CD4-positive, alpha-beta memory T cell (primary cell): ENCODE measurements at regions not wholly inside any gene's neighbourhood (a gene's known extent, or its start where the extent isn't known, plus 50 kb on each side); places are given as distances from the start of the nearest gene placed in this dataset.

Source experiments
- CTCF ChIA-PET: fragments of 350-600 bp; sonication (Branson Sonifier 250); formaldehyde crosslinking; loops from one replicate; lab custom pipeline; 2021; ENCODE audit warnings: inconsistent platforms; ENCODE audit not compliant: partially characterized antibody; lab: Charles Lee
- POLR2A ChIA-PET: fragments of 350-600 bp; sonication (Branson Sonifier 250); formaldehyde crosslinking; loops from one replicate; lab custom pipeline; 2021; ENCODE audit not compliant: partially characterized antibody; lab: Charles Lee
- DNase-seq, 5 donors: peaks; one replicate each; pipeline versions ENCODE4 v3.0.0 to v3.0.0-alpha.2; 2020 to 2022; ENCODE audit warnings: mixed read lengths in 1 of 5
- H3K27ac ChIP-seq: one replicate; pipeline ENCODE4 v1.7.0; 2013; ENCODE audit warnings: low read depth, low read length
- H3K27me3 ChIP-seq: 2 replicates; pipeline ENCODE4 v1.7.0; 2013; ENCODE audit warnings: mild to moderate bottlenecking, low read length, moderate library complexity; ENCODE audit not compliant: insufficient read depth
- H3K36me3 ChIP-seq: 2 replicates; pipeline ENCODE4 v1.7.0; 2013; ENCODE audit warnings: mild to moderate bottlenecking, low read length, moderate library complexity; ENCODE audit not compliant: insufficient read depth
- H3K4me1 ChIP-seq: 2 replicates; pipeline ENCODE4 v1.7.0; 2013; ENCODE audit warnings: mild to moderate bottlenecking, low read length, moderate library complexity; ENCODE audit not compliant: insufficient read depth
- H3K4me3 ChIP-seq, 2 donors: one replicate each; pipeline ENCODE4 v1.7.0; 2013; ENCODE audit warnings: low read length in 2 of 2, mild to moderate bottlenecking in 1 of 2
- H3K9me3 ChIP-seq, 2 donors: one replicate each; pipeline ENCODE4 v1.7.0; 2013; ENCODE audit warnings: low read length in 2 of 2, control low read depth in 1 of 2; ENCODE audit not compliant: control insufficient read depth in 1 of 2
- H3K27ac Mint-ChIP-seq, 7 donors: one replicate each; pipeline ENCODE4 v1.8.0; 2020 to 2021; ENCODE audit warnings: mixed read lengths in 7 of 7, mild to moderate bottlenecking in 6 of 7, inconsistent platforms in 3 of 7, moderate library complexity in 3 of 7
- H3K27me3 Mint-ChIP-seq, 2 donors: one replicate each; pipeline ENCODE4 v1.8.0; 2020 to 2021; ENCODE audit warnings: mixed read lengths in 2 of 2
- H3K36me3 Mint-ChIP-seq, 2 donors: one replicate each; pipeline ENCODE4 v1.8.0; 2020 to 2021; ENCODE audit warnings: mixed read lengths in 2 of 2, inconsistent platforms in 1 of 2, mild to moderate bottlenecking in 1 of 2
- H3K4me1 Mint-ChIP-seq, 4 donors: one replicate each; pipeline ENCODE4 v1.8.0; 2020 to 2021; ENCODE audit warnings: mixed read lengths in 4 of 4, mild to moderate bottlenecking in 1 of 4
- H3K4me3 Mint-ChIP-seq, 8 donors: one replicate each; pipeline ENCODE4 v1.8.0; 2020 to 2021; ENCODE audit warnings: mixed read lengths in 8 of 8, mild to moderate bottlenecking in 7 of 8, moderate library complexity in 6 of 8, inconsistent platforms in 3 of 8
- H3K9me3 Mint-ChIP-seq, 8 donors: one replicate each; pipeline ENCODE4 v1.8.0; 2020 to 2021; ENCODE audit warnings: mixed read lengths in 8 of 8, mild to moderate bottlenecking in 5 of 8, inconsistent platforms in 3 of 8, moderate library complexity in 1 of 8
- intact Hi-C: fragments of 100-400 bp; cut with micrococcal nuclease; formaldehyde crosslinking; loops from one replicate; pipeline ENCODE4 v1.15.1; 2023

GRCh38 chr7:41821521-41822213, 118.8 kb upstream of the INHBA start:
- peaks cover 0 to 3% of the 10 kb centered on the region in 2 donors for H3K27me3 Mint-ChIP-seq
- ChIA-PET POLR2A (no interaction called here), CTCF (no interaction called here)
- DNase-seq, result no peak
- H3K27ac Mint-ChIP-seq, result no peak overlapping the region
- no peaks in the 10 kb centered on the region for H3K4me1 Mint-ChIP-seq
- Histone ChIP-seq H3K4me3 (no peak overlapping the region), H3K27ac (no peak overlapping the region), H3K4me1 (no peaks in the 10 kb centered on the region), H3K36me3 (no peaks in the 10 kb centered on the region), H3K27me3 (no peaks in the 10 kb centered on the region), H3K9me3 (no peaks in the 10 kb centered on the region)
- intact Hi-C loops, result no loop called here
- H3K4me3 Mint-ChIP-seq, result no peak overlapping the region
- peaks cover 0 to 10% (median 3%) of the 10 kb centered on the region in 8 donors for H3K9me3 Mint-ChIP-seq
- H3K36me3 Mint-ChIP-seq, result no peaks in the 10 kb centered on the region

- Histone ChIP-seq H3K27me3 (no peaks in the 10 kb centered on the region), H3K4me1 (no peaks in the 10 kb centered on the region), H3K27ac (no peak overlapping the region), H3K36me3 (no peaks in the 10 kb centered on the region), H3K4me3 (no peak overlapping the region), H3K9me3 (no peaks in the 10 kb centered on the region)
- Mint-ChIP-seq H3K4me1 (no peaks in the 10 kb centered on the region), H3K4me3 (no peak overlapping the region), H3K27ac (no peak overlapping the region), H3K9me3 (peaks cover 0 to 10% (median 3%) of the 10 kb centered on the region in 8 donors), H3K36me3 (no peaks in the 10 kb centered on the region), H3K27me3 (peaks cover 0 to 3% of the 10 kb centered on the region in 2 donors)
- ChIA-PET CTCF (no interaction called here), POLR2A (no interaction called here)
- intact Hi-C loops, result no loop called here
- no peak for DNase-seq
Measured at GRCh38 chr7:41820111-41820671, 117.3 kb upstream of the INHBA start.

- Histone ChIP-seq H3K36me3 (no peaks in the 10 kb centered on the region), H3K4me3 (no peak overlapping the region), H3K4me1 (no peaks in the 10 kb centered on the region), H3K27me3 (no peaks in the 10 kb centered on the region), H3K9me3 (no peaks in the 10 kb centered on the region), H3K27ac (no peak overlapping the region)
- Mint-ChIP-seq H3K9me3 (peaks cover 0 to 10% (median 3%) of the 10 kb centered on the region in 8 donors), H3K4me3 (no peak overlapping the region), H3K36me3 (no peaks in the 10 kb centered on the region), H3K4me1 (no peaks in the 10 kb centered on the region), H3K27me3 (peaks cover 0 to 3% of the 10 kb centered on the region in 2 donors), H3K27ac (no peak overlapping the region)
- intact Hi-C loops, result no loop called here
- POLR2A ChIA-PET, result no interaction called here
- DNase-seq, result no peak
- CTCF ChIA-PET, result no interaction called here
Measured at GRCh38 chr7:41819645-41820044, 116.8 kb upstream of the INHBA start.

GRCh38 chr7:41818765-41819398, 116.0 kb upstream of the INHBA start:
- no peaks in the 10 kb centered on the region for H3K36me3 ChIP-seq
- Mint-ChIP-seq H3K36me3 (no peaks in the 10 kb centered on the region), H3K9me3 (peaks cover 0 to 10% (median 3%) of the 10 kb centered on the region in 8 donors), H3K27me3 (peaks cover 0 to 3% of the 10 kb centered on the region in 2 donors), H3K4me3 (no peak overlapping the region), H3K4me1 (no peaks in the 10 kb centered on the region), H3K27ac (no peak overlapping the region)
- no peak for DNase-seq
- no peaks in the 10 kb centered on the region for H3K27me3 ChIP-seq
- intact Hi-C loops, result no loop called here
- H3K4me1 ChIP-seq, result no peaks in the 10 kb centered on the region
- ChIA-PET POLR2A (no interaction called here), CTCF (no interaction called here)
- H3K4me3 ChIP-seq, result no peak overlapping the region
- H3K27ac ChIP-seq, result no peak overlapping the region
- H3K9me3 ChIP-seq, result no peaks in the 10 kb centered on the region

- no peaks in the 10 kb centered on the region for H3K4me1 Mint-ChIP-seq
- H3K4me3 ChIP-seq, result no peak overlapping the region
- CTCF ChIA-PET, result no interaction called here
Measured at GRCh38 chr7:41817386-41817785, 114.5 kb upstream of the INHBA start.

GRCh38 chr7:41816111-41816510, 113.2 kb upstream of the INHBA start:
- Histone ChIP-seq H3K9me3 (no peaks in the 10 kb centered on the region), H3K4me3 (no peak overlapping the region), H3K27me3 (no peaks in the 10 kb centered on the region), H3K4me1 (no peaks in the 10 kb centered on the region), H3K36me3 (no peaks in the 10 kb centered on the region), H3K27ac (no peak overlapping the region)
- no peak for DNase-seq
- Mint-ChIP-seq H3K27me3 (no peaks in the 10 kb centered on the region), H3K4me3 (no peak overlapping the region), H3K27ac (no peak overlapping the region), H3K4me1 (no peaks in the 10 kb centered on the region), H3K9me3 (peaks cover 0 to 5% (median 0%) of the 10 kb centered on the region in 8 donors), H3K36me3 (no peaks in the 10 kb centered on the region)
- intact Hi-C loops, result no loop called here
- ChIA-PET POLR2A (no interaction called here), CTCF (no interaction called here)

More at GRCh38 chr7:41817386-41817785, 114.5 kb upstream of the INHBA start:
- Histone ChIP-seq H3K27ac (no peak overlapping the region), H3K9me3 (no peaks in the 10 kb centered on the region), H3K36me3 (no peaks in the 10 kb centered on the region), H3K4me1 (no peaks in the 10 kb centered on the region), H3K27me3 (no peaks in the 10 kb centered on the region)
- Mint-ChIP-seq H3K27ac (no peak overlapping the region), H3K9me3 (peaks cover 0 to 10% (median 3%) of the 10 kb centered on the region in 8 donors), H3K36me3 (no peaks in the 10 kb centered on the region), H3K4me3 (no peak overlapping the region), H3K27me3 (peaks cover 0 to 1% of the 10 kb centered on the region in 2 donors)
- POLR2A ChIA-PET, result no interaction called here
- no peak for DNase-seq
- intact Hi-C loops, result no loop called here

- POLR2A ChIA-PET, result no interaction called here
- no peaks in the 10 kb centered on the region for H3K9me3 ChIP-seq
- Mint-ChIP-seq H3K27ac (no peak overlapping the region), H3K4me3 (no peak overlapping the region), H3K4me1 (no peaks in the 10 kb centered on the region), H3K36me3 (no peaks in the 10 kb centered on the region), H3K9me3 (peaks cover 0 to 7% (median 1%) of the 10 kb centered on the region in 8 donors), H3K27me3 (no peaks in the 10 kb centered on the region)
- CTCF ChIA-PET, result no interaction called here
- H3K27ac ChIP-seq, result no peak overlapping the region
- intact Hi-C loops, result no loop called here
- no peak overlapping the region for H3K4me3 ChIP-seq
- no peaks in the 10 kb centered on the region for H3K36me3 ChIP-seq
- H3K4me1 ChIP-seq, result no peaks in the 10 kb centered on the region
- H3K27me3 ChIP-seq, result no peaks in the 10 kb centered on the region
- no peak for DNase-seq
Measured at GRCh38 chr7:41814888-41815287, 112.0 kb upstream of the INHBA start.
